Immature natural killer cell (primary cell): ENCODE measurements at regions not wholly inside any gene's neighbourhood (a gene's known extent, or its start where the extent isn't known, plus 50 kb on each side); places are given as distances from the start of the nearest gene placed in this dataset.
"Not testable (repeated sequence)": the region's sequence is repeated elsewhere in the genome, so short reads cannot be mapped to it uniquely, and the experiment has no call there.

Source experiments
- DNase-seq, 3 donors: peaks; one replicate each; pipeline ENCODE4 v3.0.0; 2022; ENCODE audit warnings: mixed read lengths in 1 of 3
- H3K27ac Mint-ChIP-seq, 6 donors: one replicate each; pipeline ENCODE4 v1.8.0; 2020; ENCODE audit warnings: mixed read lengths in 6 of 6, mild to moderate bottlenecking in 5 of 6, inconsistent platforms in 4 of 6, moderate library complexity in 3 of 6
- H3K27me3 Mint-ChIP-seq, 3 donors: one replicate each; pipeline ENCODE4 v1.8.0; 2020 to 2021; ENCODE audit warnings: low read depth in 3 of 3, mild to moderate bottlenecking in 3 of 3, mixed read lengths in 3 of 3, moderate library complexity in 3 of 3, inconsistent platforms in 1 of 3
- H3K36me3 Mint-ChIP-seq, 3 donors: one replicate each; pipeline ENCODE4 v1.8.0; 2020; ENCODE audit warnings: mixed read lengths in 3 of 3, inconsistent platforms in 2 of 3, mild to moderate bottlenecking in 2 of 3
- H3K4me1 Mint-ChIP-seq, 2 donors: one replicate each; pipeline ENCODE4 v1.8.0; 2020; ENCODE audit warnings: inconsistent platforms in 2 of 2, mild to moderate bottlenecking in 2 of 2, mixed read lengths in 2 of 2, moderate library complexity in 1 of 2
- H3K4me3 Mint-ChIP-seq, 5 donors: one replicate each; pipeline ENCODE4 v1.8.0; 2020; ENCODE audit warnings: mild to moderate bottlenecking in 5 of 5, mixed read lengths in 5 of 5, inconsistent platforms in 3 of 5, moderate library complexity in 3 of 5
- H3K9me3 Mint-ChIP-seq, 6 donors: one replicate each; pipeline ENCODE4 v1.8.0; 2020; ENCODE audit warnings: mild to moderate bottlenecking in 6 of 6, mixed read lengths in 6 of 6, inconsistent platforms in 4 of 6, moderate library complexity in 3 of 6

DNA sequence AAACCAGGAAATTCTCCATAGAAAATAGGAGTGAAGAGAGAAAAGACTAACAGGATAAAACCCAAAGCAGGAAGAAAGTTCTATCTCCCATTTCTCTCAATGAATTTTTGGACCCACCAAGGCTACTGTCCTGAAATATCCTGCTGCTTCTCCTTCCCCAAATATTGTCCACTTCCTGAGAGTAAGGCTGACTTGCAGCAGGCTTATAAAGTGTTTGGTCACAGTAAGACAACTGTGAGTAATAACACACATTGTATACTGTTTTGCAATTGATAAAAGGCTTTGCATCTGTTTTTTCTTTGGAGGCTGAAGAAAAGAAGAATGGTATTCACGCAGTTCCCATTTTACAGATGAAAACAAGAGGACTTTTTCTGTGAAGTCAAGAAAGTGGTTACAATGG is 52.8 kb downstream of the FOXD4L6 start:
- DNase-seq, H3K36me3 Mint-ChIP-seq, H3K4me3 Mint-ChIP-seq, H3K27ac Mint-ChIP-seq, H3K9me3 Mint-ChIP-seq: not testable (repeated sequence)
- Mint-ChIP-seq H3K4me1 (peaks cover 13 to 18% of the 10 kb centered on the region in 2 donors), H3K27me3 (peaks cover 3 to 13% (median 10%) of the 10 kb centered on the region in 3 donors)

DNA sequence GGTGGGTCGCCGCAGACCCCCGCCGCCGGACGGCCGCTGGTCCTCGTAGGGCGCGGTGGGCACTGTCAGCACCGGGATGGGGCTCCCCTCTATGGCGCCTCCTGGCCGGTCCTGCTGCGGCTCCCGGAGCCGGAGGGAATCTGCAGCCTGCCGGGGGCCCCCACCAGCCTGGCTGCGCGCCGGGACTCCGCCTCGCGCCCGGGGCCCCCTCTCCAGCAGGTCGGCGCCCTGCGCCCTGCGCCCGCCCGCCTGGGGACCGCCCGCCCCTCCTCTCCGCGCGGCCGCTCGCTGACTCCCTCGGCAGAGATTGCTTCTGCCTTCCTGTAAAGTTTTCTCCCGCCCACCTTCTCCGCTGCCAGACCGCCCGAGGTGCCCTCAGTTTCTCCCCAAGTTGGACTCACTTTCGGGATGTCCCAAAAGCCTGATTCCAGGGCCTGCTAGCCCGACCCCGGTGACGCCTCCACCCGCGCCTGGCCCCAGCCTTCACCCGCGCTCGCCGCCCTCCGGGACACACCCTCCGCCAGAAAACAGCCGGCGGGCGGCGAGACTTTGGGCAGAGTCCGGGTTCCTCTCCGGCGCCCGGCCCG is 54.0 kb downstream of the FOXD4L6 start:
- not testable (repeated sequence) for H3K9me3 Mint-ChIP-seq, H3K27ac Mint-ChIP-seq, H3K36me3 Mint-ChIP-seq
- DNase-seq: peak in 2 of 3 donors; percentile 19 to 20
- Mint-ChIP-seq H3K4me3 (peak overlapping the region; percentile 72 to 90 (median 79)), H3K27me3 (peaks cover 3 to 11% (median 10%) of the 10 kb centered on the region in 3 donors), H3K4me1 (peaks cover 13 to 18% of the 10 kb centered on the region in 2 donors)

DNA sequence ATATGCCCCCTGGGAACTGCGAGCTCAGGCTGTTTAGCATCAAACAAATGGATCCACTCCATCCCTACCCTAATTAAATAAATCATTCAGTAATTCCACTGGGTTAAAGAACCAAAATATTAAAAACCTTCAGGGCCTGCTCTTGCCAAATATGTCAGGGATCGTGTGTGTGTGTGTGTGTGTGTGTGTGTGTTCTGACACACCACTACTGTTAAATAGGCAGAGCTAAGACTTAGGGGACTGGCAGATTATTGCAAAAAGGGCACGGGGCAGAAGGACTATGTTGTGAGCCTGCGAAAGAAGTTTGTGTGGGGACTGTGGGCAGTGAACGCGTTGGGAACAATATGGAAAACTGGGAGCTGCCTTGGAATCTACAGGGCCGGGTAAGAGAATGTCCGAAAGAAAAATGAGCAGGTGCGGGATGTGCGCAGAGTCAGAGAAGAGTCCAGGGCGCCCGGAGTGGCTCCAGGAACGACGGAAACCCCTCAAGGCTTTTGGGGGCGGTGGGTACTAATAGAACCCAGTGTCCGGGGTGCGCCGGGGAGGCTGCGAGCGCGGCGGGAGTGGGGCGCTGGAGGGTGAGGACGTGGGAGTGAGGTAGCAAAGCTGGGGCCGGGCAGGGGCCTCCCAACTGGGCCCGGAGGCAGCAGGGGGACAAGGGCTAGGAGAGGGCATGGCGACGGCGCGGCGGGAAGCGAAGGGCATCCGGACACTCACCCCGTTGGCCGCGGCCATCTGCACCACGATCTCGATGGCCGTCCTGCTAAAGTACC is 54.8 kb downstream of the FOXD4L6 start:
- not testable (repeated sequence) for H3K9me3 Mint-ChIP-seq, H3K36me3 Mint-ChIP-seq, DNase-seq, H3K27ac Mint-ChIP-seq
- Mint-ChIP-seq H3K4me3 (peak overlapping the region; percentile 51 to 68 (median 66)), H3K27me3 (peaks cover 5 to 11% (median 11%) of the 10 kb centered on the region in 3 donors), H3K4me1 (peaks cover 13 to 18% of the 10 kb centered on the region in 2 donors)

DNA sequence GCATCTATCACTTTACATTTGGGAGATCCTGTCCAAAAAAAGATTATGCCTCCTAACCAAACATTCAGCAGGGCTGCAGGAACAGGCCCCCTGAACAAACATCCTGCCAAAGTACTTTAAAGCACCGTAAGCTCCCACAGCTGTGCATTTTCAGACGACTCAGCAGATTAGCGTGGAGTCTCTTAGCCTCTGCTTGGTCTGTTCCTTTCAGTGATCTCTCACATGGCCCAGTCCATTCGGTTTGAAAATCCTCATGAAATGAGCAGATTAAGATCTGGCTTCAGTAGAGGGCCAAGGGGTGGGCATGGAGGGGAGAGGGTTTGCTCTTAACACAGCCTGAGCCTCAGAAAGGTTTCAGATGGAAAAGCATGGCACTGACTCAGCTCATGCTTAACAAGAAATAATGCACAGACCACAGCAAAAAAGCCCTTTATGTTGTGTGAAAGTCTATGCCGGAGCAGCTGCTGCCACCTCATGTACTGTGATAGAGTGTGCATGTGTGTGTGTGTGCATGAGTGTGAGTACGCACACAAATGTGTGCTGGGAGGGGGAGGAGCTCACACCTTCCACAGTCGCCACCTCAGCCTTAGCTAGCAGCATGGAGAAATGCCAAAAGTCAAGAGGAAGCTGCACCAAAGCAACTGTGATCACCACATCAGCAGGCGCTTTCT is 64.2 kb downstream of the FOXD4L6 start:
- Mint-ChIP-seq H3K27ac (peak overlapping the region in 5 of 6 donors; percentile 18 to 87 (median 63)), H3K4me3 (peak overlapping the region; percentile 69 to 84 (median 76)), H3K4me1 (peaks cover 11 to 20% of the 10 kb centered on the region in 2 donors)
- not testable (repeated sequence) for H3K9me3 Mint-ChIP-seq, H3K27me3 Mint-ChIP-seq, H3K36me3 Mint-ChIP-seq
- peak; percentile 48 to 68 (median 60) for DNase-seq

DNA sequence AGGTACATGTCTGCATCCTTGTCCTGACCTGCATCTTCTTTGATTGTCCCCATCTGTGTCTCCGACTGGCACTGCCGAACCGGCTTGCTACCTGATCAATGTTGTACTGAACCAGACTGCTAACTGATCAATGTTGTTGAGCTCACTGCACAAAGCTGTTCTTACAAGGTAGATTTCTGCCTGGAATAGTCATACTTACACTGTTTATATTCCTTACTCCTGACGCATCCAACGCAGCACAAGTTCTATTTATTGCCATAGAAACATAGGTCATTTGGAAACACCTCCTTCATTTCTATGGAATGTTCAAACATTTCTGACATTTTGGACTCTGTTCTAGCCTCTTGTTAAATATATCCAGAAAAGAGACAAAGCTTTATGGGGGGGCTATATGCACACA is 65.2 kb downstream of the FOXD4L6 start:
- not testable (repeated sequence) for H3K36me3 Mint-ChIP-seq, DNase-seq, H3K27me3 Mint-ChIP-seq, H3K4me3 Mint-ChIP-seq, H3K9me3 Mint-ChIP-seq
- peak overlapping the region in 2 of 6 donors; percentile 12 to 38 for H3K27ac Mint-ChIP-seq
- H3K4me1 Mint-ChIP-seq: peaks cover 11 to 20% of the 10 kb centered on the region in 2 donors

DNA sequence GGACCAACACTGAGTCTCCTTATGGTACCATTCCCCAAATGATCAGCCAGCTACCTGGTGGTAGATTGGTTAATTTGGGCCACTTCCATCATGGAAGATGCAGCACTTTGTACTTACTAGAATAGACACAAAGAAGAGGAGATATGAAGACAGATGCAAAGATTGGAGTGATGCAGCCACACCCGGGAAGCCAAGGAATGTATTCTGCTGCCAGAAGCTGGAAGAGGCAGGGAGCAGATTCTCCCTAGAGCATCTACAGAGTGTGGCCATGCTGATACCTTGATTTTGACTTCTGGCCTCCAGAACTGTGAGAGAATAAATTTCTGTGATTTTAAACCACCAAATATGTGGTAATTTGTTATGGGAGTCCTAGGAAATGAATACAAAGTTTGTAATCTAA is 68.9 kb downstream of the FOXD4L6 start:
- not testable (repeated sequence) for H3K27ac Mint-ChIP-seq, H3K36me3 Mint-ChIP-seq, DNase-seq, H3K9me3 Mint-ChIP-seq, H3K4me3 Mint-ChIP-seq, H3K27me3 Mint-ChIP-seq
- peaks cover 9 to 18% of the 10 kb centered on the region in 2 donors for H3K4me1 Mint-ChIP-seq

DNA sequence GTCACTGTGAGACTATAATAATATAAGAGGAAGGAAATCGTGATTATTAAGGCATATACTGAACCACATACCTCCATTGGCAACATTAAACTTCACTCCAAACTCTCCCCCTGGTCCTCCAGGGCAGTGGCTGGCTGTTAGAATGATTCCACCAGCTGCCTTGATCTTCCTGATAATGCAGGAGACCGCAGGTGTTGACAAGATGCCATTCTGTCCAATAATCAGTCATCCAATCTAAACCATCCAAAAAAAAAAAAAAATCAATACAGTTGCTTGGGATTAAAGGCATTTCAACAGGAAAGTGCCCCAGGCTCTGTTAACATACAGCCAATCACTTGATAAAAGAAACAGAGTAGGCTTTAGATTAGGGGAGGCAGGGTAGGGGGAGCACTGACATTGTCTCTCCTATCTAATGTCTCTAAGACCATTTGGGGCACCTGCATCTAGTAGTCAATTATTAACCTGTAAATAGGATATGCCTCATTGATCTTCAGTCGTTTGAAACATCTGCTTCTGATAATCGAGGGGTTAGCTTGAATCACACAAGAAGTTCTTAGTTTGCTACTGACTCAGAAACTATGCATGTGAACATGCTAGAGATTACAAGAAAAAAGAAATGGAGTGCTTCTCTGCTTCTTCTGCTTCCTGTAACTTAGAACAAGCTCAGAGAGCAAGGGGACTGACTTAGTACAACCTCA is 74.7 kb downstream of the FOXD4L6 start:
- H3K36me3 Mint-ChIP-seq, DNase-seq, H3K27ac Mint-ChIP-seq, H3K27me3 Mint-ChIP-seq, H3K4me3 Mint-ChIP-seq, H3K4me1 Mint-ChIP-seq: not testable (repeated sequence)
- peaks cover 0 to 16% (median 3%) of the 10 kb centered on the region in 6 donors for H3K9me3 Mint-ChIP-seq

DNA sequence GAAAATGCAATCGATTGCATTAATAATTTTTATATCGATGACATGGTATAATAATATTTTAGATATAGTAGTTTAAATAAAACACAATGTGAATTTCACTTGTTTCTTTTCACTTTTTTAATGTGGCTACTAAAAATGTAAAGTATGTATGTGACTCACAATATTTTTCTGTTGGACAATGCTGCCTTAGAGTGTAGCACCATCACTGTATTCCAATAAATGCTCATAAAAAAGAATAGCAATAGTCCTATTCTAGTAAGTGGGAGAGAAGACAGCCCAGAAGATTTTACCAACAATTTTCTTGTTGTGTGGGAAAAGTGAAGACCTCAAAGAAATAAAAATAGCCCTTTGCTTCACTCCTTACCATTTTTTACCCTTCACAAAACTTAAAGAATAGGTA is 79.8 kb downstream of the FOXD4L6 start:
- not testable (repeated sequence) for H3K4me1 Mint-ChIP-seq, H3K27me3 Mint-ChIP-seq, H3K27ac Mint-ChIP-seq, H3K36me3 Mint-ChIP-seq, H3K4me3 Mint-ChIP-seq, DNase-seq
- H3K9me3 Mint-ChIP-seq: peaks cover 0 to 16% (median 3%) of the 10 kb centered on the region in 6 donors

DNA sequence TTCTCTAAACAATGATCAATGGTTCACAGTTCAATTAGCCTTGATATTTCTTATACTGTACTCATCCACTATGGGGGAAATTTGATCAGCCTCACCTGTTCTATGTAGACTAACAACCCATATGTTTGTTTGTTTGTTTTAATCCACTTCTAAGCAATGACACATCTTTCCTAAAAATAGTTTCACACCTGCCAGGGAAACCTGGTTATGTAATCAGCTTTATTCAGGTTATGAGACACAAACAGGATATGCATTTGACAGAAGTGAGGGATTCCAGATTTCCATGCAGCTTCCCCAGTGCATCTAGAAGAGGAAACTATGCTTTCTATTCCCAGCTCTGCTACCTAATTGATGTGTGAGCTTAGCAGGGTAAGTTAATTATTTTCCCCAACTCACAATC is 80.7 kb downstream of the FOXD4L6 start:
- H3K4me3 Mint-ChIP-seq, H3K36me3 Mint-ChIP-seq, H3K27ac Mint-ChIP-seq, H3K27me3 Mint-ChIP-seq, H3K4me1 Mint-ChIP-seq, DNase-seq: not testable (repeated sequence)
- peaks cover 0 to 16% (median 3%) of the 10 kb centered on the region in 6 donors for H3K9me3 Mint-ChIP-seq

DNA sequence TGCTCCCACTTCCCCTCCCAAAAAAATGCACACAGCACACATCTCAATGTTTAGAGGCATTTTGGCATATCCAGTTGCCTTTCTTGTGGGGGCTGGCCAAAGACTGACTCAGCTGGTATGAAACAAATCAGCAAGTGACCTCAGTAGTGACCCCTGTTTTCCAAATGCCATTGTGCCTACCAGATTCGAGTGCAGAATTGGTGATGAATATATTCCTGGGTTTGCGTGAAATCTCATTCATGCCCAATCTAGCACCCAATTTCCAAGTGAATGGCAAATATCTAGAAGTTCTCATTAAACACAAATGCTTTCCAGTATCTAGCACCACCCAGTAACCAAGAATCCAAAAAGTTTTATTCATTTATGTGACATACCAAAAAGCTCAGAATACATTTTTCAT is 83.6 kb downstream of the FOXD4L6 start:
- not testable (repeated sequence) for H3K27me3 Mint-ChIP-seq, H3K9me3 Mint-ChIP-seq, H3K27ac Mint-ChIP-seq, H3K4me3 Mint-ChIP-seq, DNase-seq, H3K4me1 Mint-ChIP-seq
- H3K36me3 Mint-ChIP-seq: peaks cover 0 to 12% (median 3%) of the 10 kb centered on the region in 3 donors

DNA sequence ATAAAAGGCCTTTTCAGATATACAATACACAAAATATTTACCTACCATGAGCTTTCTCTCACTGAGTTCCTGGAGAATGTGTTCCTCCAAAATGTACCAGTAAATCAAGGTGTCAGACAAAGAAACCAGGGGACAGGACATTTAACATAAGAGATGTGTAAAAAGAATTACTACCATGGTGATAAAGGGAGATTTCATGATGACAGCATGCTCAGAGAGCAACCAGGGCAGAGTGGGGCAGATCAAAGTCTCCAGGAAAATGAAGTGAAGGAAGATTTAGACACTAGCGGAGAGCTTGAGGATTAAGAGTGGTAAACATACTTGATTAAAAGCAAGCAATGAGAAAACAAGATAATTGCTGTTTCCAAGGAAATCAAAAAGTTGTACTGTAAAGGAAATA is 85.0 kb downstream of the FOXD4L6 start:
- not testable (repeated sequence) for H3K36me3 Mint-ChIP-seq, H3K27ac Mint-ChIP-seq, H3K4me3 Mint-ChIP-seq, DNase-seq, H3K9me3 Mint-ChIP-seq, H3K4me1 Mint-ChIP-seq, H3K27me3 Mint-ChIP-seq

DNA sequence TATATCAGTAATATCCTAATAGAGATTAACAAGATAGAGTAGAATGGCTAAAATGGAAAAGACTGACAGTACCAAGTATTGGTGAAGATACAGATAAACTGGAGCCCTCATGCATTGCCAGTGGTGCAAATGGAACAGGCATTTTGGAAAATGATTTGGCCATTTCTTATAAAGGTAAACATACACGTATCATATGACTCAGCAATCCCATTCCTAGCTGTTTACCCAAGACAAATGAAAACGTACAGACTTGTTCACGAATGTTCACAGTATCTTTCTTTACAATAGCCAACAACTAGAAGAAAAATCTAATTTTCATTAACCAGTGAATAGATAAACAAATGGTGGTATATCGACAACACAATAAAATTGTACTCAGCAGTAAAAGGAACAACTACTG is 86.4 kb downstream of the FOXD4L6 start:
- H3K4me3 Mint-ChIP-seq, H3K9me3 Mint-ChIP-seq, DNase-seq, H3K36me3 Mint-ChIP-seq, H3K4me1 Mint-ChIP-seq, H3K27me3 Mint-ChIP-seq, H3K27ac Mint-ChIP-seq: not testable (repeated sequence)

DNA sequence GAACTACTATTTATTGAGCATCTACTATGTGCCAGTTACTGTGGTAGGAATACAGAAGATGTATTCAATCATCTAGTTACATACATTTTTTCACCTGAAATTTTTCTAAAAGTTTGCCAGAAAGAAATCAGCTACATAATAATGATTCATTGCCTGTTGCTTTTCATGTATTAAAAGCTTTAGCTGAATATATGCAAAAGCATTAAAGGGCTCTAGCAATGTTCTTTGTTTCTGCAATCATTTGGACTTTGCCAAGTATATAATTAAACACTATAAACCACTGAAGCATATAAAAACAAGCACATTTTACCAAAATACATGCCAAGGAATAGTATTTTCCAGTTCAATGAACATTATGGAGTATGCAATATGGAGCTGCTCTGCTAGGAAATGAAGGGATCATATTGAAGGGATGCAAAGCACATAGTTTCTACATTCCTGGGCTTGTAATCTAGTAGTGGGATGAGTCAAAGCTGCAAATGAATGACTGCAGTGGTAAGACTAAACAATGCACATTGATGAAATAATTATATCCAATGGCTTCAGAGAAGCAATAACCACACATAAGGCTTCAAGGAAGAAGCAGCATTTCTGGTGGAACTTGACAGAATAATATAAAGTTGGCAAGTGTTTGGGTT is 87.7 kb downstream of the FOXD4L6 start:
- H3K36me3 Mint-ChIP-seq, DNase-seq, H3K9me3 Mint-ChIP-seq, H3K4me1 Mint-ChIP-seq, H3K4me3 Mint-ChIP-seq, H3K27ac Mint-ChIP-seq, H3K27me3 Mint-ChIP-seq: not testable (repeated sequence)

DNA sequence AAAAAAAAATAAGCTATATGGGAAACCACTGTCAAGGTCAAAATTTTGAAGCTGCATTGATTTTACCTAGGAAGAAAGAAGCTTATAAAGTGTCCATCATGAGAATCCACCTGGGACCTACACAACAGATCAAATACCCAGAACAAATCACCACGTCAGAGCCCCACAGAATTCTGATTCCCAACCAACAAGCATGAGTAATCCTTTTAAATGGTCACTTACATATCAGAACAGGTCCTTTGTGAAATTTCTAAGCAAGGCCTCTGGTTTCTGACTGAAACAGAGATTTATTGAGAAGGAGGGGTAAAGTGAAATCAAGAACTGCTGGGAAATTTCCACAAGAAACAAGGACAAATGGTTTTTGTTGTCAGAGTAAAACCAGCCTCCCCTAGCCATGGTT is 93.2 kb downstream of the FOXD4L6 start:
- not testable (repeated sequence) for H3K9me3 Mint-ChIP-seq, DNase-seq, H3K27ac Mint-ChIP-seq, H3K27me3 Mint-ChIP-seq, H3K36me3 Mint-ChIP-seq, H3K4me1 Mint-ChIP-seq, H3K4me3 Mint-ChIP-seq
